Tibial nerve (tissue), 4 donors: ENCODE measurements at regions not wholly inside any gene's neighbourhood (a gene's known extent, or its start where the extent isn't known, plus 50 kb on each side); places are given as distances from the start of the nearest gene placed in this dataset.
"Not testable (repeated sequence)": the region's sequence is repeated elsewhere in the genome, so short reads cannot be mapped to it uniquely, and the experiment has no call there.

ENCODE experiments used
- DNase-seq, 2 donors: peaks; one replicate each; pipeline ENCODE4 v3.0.0-alpha.2; 2019; ENCODE audit warnings: low spot score in 2 of 2
- H3K27ac ChIP-seq, 4 donors: fragments of 200-600 bp; sonication (generic) in 3 of 4; one replicate each; pipeline ENCODE4 v1.5.1; 2017 to 2019; ENCODE audit warnings: mild to moderate bottlenecking in 1 of 4
- H3K27me3 ChIP-seq, 2 donors: fragments of 200-600 bp; sonication (generic) in 1 of 2; one replicate each; pipeline versions ENCODE4 v1.5.1 to v1.6.0; 2017 to 2019
- H3K36me3 ChIP-seq, 3 donors: fragments of 200-600 bp; sonication (generic); one replicate each; pipeline ENCODE4 v1.5.1; 2018 to 2019
- H3K4me1 ChIP-seq, 4 donors: fragments of 200-600 bp; sonication (generic) in 3 of 4; one replicate each; pipeline ENCODE4 v1.5.1; 2017 to 2019
- H3K4me3 ChIP-seq, 4 donors: fragments of 200-600 bp; sonication (generic) in 3 of 4; one replicate each; pipeline ENCODE4 v1.5.1; 2017 to 2019; ENCODE audit warnings: mild to moderate bottlenecking in 1 of 4, moderate library complexity in 1 of 4
- H3K9me3 ChIP-seq, 4 donors: fragments of 200-600 bp; sonication (generic) in 3 of 4; one replicate each; pipeline ENCODE4 v1.5.1; 2017 to 2019
- WGBS, 2 donors: methylation state at CpG; one replicate each; pipeline ENCODE4 v1.1.5; 2018; 5-methylcytosine and 5-hydroxymethylcytosine counted together
- TF ChIP-seq, protein P1 (sequence below), 5 experiments: fragments of 200-600 bp in 3 of 5; fragments of 450-650 bp in 2 of 5; sonication (generic) in 3 of 5; IDR thresholded peaks; one replicate each; pipeline ENCODE4 v1.5.1; 2016 to 2019; ENCODE audit warnings: antibody characterized with exemption in 5 of 5, mild to moderate bottlenecking in 3 of 5, moderate library complexity in 2 of 5

DNA sequence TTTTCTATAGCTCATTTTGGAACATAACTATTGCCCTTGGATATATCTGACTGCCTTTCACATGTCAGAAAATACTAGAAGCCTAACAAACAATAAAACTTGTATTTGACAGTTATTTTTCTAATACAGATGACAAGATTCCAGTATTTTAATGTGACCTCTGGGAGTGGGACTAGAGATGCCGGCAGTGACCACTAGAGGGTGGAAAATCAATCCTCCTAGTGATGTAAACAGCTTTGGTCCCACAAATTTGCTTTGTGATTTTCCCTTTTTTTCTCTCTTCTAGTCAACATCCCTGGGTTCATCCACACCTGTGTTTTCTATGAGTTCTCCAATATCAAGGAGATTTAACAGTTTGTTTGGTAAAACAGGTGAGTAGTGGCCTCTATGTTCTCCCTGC is 615.1 kb downstream of the SPATA31A6 start:
- H3K27ac ChIP-seq, H3K27me3 ChIP-seq, H3K36me3 ChIP-seq, H3K4me3 ChIP-seq, H3K4me1 ChIP-seq, H3K9me3 ChIP-seq, DNase-seq: not testable (repeated sequence)
- 6 to 11% methylated on average over 1 of the region's 1 CpG for WGBS, 2 donors
- TF ChIP-seq, protein P1, sequence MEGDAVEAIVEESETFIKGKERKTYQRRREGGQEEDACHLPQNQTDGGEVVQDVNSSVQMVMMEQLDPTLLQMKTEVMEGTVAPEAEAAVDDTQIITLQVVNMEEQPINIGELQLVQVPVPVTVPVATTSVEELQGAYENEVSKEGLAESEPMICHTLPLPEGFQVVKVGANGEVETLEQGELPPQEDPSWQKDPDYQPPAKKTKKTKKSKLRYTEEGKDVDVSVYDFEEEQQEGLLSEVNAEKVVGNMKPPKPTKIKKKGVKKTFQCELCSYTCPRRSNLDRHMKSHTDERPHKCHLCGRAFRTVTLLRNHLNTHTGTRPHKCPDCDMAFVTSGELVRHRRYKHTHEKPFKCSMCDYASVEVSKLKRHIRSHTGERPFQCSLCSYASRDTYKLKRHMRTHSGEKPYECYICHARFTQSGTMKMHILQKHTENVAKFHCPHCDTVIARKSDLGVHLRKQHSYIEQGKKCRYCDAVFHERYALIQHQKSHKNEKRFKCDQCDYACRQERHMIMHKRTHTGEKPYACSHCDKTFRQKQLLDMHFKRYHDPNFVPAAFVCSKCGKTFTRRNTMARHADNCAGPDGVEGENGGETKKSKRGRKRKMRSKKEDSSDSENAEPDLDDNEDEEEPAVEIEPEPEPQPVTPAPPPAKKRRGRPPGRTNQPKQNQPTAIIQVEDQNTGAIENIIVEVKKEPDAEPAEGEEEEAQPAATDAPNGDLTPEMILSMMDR (IDR thresholded peaks at IDR 0.05), result peak in 1 of 5 experiments; percentile 15

DNA sequence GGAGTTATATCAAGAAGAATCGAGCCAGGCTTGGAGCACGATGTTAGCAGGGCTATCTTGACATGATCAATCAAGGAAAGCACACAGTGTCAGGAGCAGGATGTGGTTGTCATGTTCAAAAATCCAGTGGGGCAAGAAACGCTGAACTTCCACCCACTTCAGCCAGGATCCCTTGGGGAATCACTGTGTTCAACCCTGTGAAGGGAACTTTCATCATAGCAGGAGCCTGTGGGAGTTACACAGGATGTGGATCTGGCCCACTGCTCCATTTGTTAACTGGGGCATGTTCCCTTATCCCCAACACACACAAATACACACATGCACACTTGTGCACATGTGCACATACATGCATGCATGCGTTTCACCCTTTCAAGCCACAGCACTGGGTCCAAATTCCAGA is 619.3 kb downstream of the SPATA31A6 start:
- not testable (repeated sequence) for H3K4me3 ChIP-seq, H3K9me3 ChIP-seq, H3K27ac ChIP-seq, H3K4me1 ChIP-seq, H3K27me3 ChIP-seq, DNase-seq, H3K36me3 ChIP-seq
- 64 to 65% methylated on average over 4 of the region's 4 CpGs for WGBS, 2 donors

DNA sequence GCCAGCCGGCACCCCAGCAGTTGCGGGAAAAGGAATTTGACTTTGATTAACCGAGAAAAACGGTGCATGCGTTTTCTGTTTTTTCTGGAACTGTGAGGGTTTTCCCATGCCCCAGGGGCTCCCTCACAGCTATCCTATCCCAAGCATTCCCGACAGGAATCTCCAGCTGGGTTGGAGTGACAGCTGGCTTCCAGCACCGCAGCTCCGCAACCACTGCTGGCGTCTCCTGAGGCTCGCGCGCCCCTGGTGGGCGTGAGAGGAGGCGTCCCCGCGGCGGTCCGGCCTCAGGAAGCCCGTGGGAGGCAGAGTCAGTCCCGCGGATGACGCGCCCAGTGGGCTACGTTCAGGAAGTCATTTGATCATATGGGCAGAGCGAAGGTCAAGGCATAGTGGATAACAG is 623.2 kb downstream of the SPATA31A6 start:
- not testable (repeated sequence) for H3K27me3 ChIP-seq, H3K4me1 ChIP-seq, H3K36me3 ChIP-seq, DNase-seq, H3K9me3 ChIP-seq, H3K27ac ChIP-seq
- H3K4me3 ChIP-seq, result peak overlapping the region in 1 of 4 donors; percentile 9
- WGBS, 2 donors, result 40 to 48% methylated on average over 13 to 19 of the region's 25 CpGs

DNA sequence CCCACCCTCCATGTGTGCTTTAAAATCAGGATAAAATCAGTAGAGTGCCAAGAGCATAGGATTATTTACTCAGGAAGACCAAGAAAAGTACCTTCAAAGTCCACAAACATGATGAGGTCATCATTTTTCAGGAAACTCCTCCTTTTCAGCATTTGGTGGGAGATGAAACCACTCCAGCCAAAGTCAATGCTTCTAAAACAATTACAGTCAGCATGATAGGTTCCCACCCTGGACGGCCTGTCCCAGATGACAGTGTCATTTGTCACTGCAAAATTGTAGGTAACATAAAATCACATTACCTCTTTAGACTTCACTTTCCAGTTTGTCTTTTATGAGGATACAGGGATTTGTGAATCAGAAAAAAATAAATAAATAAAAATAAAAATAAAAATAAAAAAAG is 638.0 kb downstream of the SPATA31A6 start:
- H3K27me3 ChIP-seq, H3K4me1 ChIP-seq, H3K27ac ChIP-seq, H3K9me3 ChIP-seq, H3K4me3 ChIP-seq, H3K36me3 ChIP-seq, DNase-seq: not testable (repeated sequence)
- WGBS, 2 donors, result 86% methylated on average over 1 of the region's 1 CpG; no CpG with 5 or more reads in 1 of the 2 donors

DNA sequence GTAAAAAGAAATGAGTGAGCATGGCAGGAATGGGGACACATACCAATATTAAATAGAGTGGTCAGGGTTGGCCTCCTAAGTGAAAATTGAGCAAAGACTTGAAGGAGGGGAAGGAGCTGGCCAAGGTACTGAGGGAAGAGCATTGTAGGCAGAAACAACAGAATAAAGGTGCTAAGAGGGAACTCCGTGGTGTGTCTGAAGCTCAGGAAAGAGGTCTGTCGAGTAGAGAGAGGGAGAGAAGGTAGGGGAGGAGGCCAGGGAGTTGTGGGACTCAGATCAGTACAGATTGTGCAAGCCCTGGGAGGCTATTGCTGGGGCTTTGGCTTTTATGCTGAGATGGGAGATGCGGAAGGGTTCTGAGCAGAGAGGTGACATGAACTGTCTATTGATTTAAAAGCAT is 664.7 kb downstream of the SPATA31A6 start:
- H3K4me1 ChIP-seq, H3K4me3 ChIP-seq, H3K27ac ChIP-seq, H3K9me3 ChIP-seq, H3K27me3 ChIP-seq, DNase-seq, H3K36me3 ChIP-seq: not testable (repeated sequence)
- no CpG with 5 or more reads among the region's 3 CpGs for WGBS, 2 donors

DNA sequence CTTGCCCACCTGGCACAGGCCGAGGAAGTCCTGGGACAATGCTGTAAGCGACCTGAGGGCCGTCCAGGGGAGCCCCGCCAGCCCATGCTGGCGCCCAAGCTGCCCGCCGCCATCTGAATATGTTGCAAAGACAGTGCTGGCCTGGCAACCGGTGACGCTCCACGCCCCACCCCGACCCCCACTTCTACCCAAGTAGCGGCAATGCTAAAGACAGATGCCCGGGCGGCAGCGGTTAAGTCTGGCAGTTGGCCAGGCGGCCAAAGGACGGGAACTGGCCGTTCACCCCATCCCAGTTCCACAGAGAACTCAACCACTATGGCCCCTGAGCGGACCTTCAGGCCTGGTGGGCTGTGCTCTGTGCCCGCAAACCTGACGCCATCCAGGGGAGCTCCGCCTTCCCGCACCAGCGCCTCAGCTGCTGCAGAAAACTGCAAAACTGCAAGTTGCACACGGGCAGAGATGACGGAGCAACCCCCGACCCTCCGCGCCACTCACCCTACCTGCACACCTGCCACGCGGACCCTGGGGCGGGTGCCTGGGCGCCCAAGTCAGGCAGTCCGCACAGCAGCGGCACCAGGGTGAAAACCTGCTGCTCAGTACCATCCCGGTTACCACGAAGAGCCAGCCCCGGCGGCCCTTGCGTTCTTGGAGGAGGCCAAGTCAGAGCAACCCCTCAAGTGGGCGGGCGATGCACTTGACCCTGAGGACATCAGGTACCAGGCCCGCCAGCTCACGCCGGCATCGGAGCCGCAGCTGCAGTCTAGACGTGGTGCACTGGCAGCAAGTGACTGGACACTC is 667.6 kb downstream of the SPATA31A6 start:
- H3K4me3 ChIP-seq, result peak overlapping the region in 1 of 4 donors; percentile 51
- WGBS, 2 donors, result 67% methylated on average over 2 to 10 of the region's 48 CpGs
- H3K9me3 ChIP-seq, DNase-seq, H3K4me1 ChIP-seq, H3K27ac ChIP-seq, H3K36me3 ChIP-seq, H3K27me3 ChIP-seq: not testable (repeated sequence)

DNA sequence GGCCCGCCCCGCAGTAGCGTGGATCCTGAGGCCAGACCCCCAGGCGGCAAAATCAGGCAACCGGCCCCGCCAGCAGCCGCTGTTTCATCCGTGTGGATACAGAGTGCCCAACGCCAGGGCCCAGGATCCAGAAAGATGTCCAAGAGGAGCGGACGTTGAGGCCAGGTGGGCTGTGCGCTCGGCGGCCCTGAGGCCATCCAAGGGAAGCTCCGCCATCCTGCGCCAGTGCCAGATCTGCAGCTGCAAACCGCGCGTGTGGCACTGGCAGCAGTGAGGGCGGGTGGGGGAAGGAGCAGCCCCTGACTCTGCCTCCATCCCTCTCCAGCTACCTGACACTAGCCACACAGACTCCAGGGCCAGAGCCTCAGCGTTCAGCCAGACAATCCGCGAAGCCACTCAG is 668.2 kb downstream of the SPATA31A6 start:
- not testable (repeated sequence) for H3K4me1 ChIP-seq, DNase-seq, H3K27ac ChIP-seq, H3K9me3 ChIP-seq, H3K36me3 ChIP-seq, H3K27me3 ChIP-seq
- peak overlapping the region in 2 of 4 donors; percentile 12 to 51 for H3K4me3 ChIP-seq
- WGBS, 2 donors, result 13% methylated on average over 11 of the region's 23 CpGs; no CpG with 5 or more reads in 1 of the 2 donors

DNA sequence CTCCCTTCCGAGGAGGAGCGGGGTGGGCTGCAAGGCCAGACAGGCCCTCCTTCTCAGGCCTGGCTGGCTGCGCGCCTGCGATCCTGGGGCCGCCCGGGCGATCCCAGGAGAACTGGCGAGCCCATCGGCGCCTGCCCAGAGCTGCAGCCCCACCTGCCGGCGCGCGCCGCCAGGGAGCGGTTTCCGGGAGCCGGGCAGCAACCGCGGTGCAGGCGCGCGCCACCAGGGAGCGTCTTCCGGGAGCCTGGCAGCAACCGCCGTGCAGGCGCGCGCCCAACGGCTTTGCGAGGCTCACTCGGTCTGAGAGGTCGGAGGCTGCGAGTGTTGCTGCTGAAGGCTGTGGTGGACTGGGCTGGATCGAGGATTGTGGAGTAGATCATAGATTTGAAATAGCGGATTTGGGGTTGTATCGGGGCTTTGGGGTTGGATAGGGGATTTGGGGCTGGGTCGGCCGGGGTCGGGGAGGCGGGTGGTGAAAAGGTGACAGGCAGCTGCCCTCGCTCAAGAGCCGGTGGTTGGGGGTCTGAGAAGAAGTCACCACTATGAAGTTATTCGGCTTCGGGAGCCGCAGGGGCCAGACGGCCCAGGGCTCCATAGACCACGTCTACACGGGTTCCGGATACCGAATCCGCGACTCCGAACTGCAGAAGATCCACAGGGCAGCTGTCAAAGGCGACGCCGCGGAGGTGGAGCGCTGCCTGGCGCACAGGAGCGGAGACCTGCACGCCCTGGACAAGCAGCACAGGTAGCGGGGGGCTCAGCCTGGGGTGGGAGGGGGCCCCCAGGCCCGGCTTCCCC is 668.9 kb downstream of the SPATA31A6 start:
- H3K27ac ChIP-seq, H3K4me1 ChIP-seq, H3K36me3 ChIP-seq, H3K27me3 ChIP-seq, H3K9me3 ChIP-seq: not testable (repeated sequence)
- 3 to 11% methylated on average over 6 to 53 of the region's 66 CpGs for WGBS, 2 donors
- DNase-seq, result peak in 1 of 2 donors; percentile 12
- peak overlapping the region in 3 of 4 donors; percentile 12 to 51 (median 13) for H3K4me3 ChIP-seq

DNA sequence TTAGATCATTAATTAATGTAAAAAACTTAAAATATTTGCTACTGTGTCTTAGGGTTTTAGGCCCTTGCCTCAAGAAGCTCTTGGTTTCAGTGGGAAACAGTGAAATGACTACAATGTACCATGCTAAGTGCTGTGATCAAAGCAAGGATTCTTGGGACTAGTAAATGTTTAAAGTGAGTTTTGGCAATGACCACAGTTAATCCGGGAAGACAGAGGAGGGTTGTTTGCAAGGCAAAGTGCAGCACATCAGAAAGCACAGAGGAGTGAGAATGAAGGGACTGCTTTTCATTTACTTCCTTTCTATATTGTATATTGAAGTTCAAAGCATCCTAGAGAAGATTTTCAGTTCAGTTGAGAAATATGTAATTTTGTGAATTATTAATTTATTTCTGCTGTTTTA is 676.7 kb downstream of the SPATA31A6 start:
- WGBS, 2 donors, result 9 to 50% methylated on average over 1 of the region's 1 CpG
- not testable (repeated sequence) for DNase-seq, H3K27me3 ChIP-seq, H3K36me3 ChIP-seq, H3K4me1 ChIP-seq, H3K27ac ChIP-seq, H3K4me3 ChIP-seq, H3K9me3 ChIP-seq

DNA sequence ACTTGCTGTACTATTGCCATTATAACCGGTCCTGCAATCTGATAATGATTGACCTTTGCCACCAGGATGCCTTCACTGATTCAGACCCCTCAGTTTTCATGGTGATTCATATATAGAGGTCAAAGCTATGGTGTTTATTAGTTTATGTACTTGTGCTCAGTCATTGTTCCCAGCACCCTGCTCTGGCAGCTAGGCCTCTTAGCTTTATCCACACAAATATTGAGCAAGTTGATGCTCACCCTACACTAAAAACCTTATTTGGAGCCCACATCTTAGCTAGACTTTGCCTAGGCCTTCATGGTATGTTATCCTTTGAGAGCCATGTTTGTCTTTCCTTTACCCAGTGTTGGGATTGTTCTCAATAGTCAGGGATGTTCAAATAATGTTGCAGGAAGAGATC is 679.0 kb downstream of the SPATA31A6 start:
- H3K9me3 ChIP-seq, H3K27ac ChIP-seq, DNase-seq, H3K4me3 ChIP-seq, H3K36me3 ChIP-seq, H3K4me1 ChIP-seq, H3K27me3 ChIP-seq: not testable (repeated sequence)
- 33 to 50% methylated on average over 1 of the region's 1 CpG for WGBS, 2 donors
